Fibroblast of skin of right quadriceps (primary cell): ENCODE measurements at regions not wholly inside any gene's neighbourhood (a gene's known extent, or its start where the extent isn't known, plus 50 kb on each side); places are given as distances from the start of the nearest gene placed in this dataset.

Experiments used
- DNase-seq: peaks from one replicate; pipeline ENCODE4 v3.0.0-alpha.2; 2013

- DNase-seq, result no peak
Observed at GRCh38 chr16:63037761-63038396, 1001.6 kb upstream of the CDH8 start.

DNA sequence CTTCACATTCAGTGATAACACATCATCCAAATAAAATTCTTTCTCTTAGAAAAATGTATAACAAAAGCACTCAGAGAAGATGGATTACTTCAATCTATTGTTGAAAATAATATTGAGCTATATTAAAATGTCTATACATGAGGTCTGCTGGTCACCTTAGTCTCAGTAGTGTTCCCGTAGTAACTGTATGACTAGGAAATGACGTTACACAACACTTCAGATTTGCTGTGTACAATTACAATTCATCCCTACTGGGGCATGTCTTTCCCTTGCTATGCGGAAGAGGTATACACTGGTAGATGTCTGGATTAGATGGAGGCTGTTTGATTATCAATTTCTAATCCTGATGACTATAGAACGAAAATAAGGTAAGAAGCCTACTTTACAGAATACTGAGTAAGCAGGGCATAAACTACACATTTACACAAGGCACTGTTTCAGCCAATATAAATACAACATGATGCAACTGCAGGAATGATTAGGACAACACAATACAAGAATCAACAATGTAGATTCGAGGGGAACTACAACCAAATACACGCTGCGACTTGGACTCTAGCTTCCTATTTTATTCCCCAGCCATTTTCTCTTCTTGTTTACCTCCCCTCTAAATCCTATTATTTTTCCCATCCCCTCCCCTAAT lies 982.5 kb upstream of the CDH8 start:
- no peak for DNase-seq

DNA sequence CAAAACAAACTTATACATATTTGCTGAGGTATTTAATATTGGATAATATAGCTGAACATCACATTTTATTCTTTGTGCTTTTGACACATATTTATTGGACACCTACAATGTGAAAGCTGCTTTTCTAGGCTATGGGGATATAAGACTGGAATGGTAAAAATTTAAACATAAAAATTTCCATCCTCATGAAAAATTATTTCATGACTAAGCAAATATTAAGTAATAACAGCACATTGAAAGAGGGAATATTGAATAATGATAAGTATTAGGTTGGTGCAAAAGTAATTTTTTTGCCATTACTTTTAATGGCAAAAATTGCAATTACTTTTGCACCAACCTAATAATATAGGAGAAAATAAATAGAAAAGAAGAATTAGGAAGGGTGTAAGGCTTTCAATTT lies 972.5 kb upstream of the CDH8 start:
- DNase-seq, result no peak

GRCh38 chr16:63005356-63005755 lies 969.1 kb upstream of the CDH8 start:
- no peak for DNase-seq

DNA sequence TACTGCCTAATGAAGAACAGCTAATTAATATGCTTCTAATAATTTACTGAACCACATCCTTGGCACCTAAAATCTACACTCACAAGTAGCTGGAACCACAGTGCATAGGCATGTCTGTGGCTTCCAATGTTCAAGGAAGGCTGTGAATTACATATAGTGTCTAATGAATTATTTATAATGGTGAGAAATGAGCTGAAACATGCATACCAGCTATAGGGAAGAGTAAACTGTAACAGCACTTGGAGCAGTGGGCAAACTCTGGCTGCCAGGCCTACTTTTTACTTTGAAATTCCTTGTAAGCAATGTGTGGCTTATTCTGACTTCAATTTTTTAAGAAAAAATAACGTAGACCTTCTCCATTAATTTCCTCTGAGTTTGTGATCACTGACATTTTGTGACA lies 953.2 kb upstream of the CDH8 start:
- no peak for DNase-seq

DNA sequence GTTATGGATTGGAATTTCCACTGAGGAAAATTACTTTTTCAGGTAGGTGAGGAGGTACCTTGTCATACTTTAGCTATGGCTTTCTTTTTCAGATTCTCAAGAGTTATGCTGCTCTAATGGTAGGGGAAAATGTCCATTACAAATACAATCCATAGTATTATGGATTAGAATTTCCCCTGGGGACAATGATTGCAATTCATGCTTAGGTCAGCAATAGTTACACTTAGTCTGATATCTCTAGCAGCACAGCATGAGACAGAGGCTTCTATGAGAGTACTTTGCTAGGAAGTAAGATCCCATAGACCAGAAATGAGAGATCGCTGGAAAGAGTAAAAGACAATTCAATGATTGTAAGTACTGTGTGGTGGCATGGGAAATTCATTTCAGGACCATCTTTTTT lies 949.5 kb upstream of the CDH8 start:
- no peak for DNase-seq

DNA sequence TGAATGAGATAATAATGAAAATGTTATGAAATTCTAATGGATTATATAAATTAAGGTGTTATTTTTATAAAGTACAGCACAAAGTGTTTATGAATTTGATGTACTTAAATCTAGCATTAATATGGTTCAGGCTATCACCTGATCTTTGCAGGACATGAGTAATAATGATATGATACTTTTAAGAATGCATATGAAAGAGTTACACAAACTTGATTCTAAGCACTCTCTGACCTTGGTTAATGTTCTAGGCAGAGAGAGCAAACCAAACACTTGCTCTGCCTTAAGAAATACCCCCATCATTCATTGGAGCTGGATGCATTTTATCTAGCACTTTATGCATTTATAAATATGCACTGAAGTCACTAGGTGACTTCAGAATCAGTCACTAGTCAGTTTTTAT lies 942.2 kb upstream of the CDH8 start:
- no peak for DNase-seq

DNA sequence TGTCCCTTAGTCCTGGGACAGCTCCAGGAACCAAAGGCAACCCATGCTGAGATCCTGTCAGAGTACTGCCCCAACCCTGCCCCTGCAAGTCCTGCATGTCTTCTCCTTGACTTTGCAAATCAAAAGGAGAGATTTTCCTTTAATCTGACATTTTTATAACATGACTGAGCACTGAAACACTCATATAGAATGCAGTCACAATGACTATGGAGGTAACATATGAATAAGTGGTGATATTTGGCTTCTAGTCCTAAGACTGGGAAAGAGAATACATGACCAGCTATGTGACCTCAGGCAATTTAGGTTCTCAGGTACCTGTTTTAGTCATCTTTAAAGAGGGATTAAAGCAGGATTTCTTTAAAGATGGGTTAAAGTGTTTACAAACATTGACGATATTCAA lies 941.6 kb upstream of the CDH8 start:
- DNase-seq, result no peak

DNA sequence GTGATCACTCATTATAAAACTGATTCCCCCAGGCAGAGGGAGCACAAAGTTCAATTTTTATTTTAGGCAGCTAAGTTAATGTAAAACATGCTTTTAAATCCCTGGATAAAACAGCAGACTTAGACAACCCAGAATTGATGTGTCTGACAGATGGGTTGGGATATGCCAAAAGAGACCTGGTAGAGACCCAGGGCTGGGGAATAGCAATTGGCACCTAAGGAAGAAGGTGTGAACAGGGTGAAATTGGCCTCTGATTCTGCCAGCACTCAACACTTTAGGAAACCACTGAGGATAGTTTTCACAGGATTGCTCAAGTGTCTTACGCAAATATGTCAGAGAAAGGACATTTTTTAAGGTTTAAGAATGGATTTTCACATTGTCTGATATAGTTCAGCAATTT lies 938.2 kb upstream of the CDH8 start:
- DNase-seq, result no peak

- DNase-seq, result no peak
Observed at GRCh38 chr16:62970851-62971250, 934.6 kb upstream of the CDH8 start.

- no peak for DNase-seq
Observed at GRCh38 chr16:62969711-62970318, 933.6 kb upstream of the CDH8 start.

- DNase-seq, result no peak
Observed at GRCh38 chr16:62967611-62968010, 931.4 kb upstream of the CDH8 start.

DNA sequence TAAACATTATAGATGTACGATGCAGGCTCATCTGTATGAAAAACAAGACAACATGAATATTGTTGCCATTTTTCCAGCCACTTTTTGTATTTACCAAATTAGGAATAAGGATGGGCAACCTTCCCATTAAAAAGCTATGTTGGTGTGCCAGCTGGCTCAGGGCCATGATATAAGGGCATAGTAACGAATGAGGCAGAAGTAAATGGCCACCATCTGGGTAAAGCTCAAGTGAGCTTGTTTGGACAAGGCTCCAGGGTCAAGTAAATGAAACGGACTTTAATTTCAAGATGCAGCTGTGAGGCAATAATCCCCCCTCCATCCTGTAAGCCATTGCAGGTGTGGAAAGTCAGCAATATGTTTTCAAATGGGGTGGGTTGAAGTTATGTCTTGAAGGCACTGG lies 930.9 kb upstream of the CDH8 start:
- DNase-seq, result no peak

GRCh38 chr16:62966626-62967025 lies 930.4 kb upstream of the CDH8 start:
- DNase-seq, result no peak

GRCh38 chr16:62965831-62966230 lies 929.6 kb upstream of the CDH8 start:
- no peak for DNase-seq

DNA sequence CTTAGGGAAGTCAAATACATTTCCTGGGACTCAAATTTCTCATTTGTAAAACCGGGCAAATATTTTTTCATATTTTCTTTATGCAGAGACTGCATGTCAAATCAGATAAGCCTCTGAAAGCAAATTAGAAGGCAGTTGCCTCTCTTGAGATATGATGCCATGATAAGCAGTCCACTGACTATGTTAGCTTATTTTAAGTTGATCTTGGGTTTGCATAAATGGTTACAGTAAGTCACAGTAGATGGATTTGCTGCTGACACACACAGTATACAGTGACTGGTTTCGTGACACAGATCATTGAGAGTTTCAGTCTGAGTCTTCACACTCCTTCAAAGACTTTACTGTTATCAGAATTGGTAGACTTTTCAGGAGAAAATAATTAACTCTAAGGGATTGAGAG lies 927.6 kb upstream of the CDH8 start:
- DNase-seq, result no peak

GRCh38 chr16:62955033-62955349 lies 918.8 kb upstream of the CDH8 start:
- no peak for DNase-seq

GRCh38 chr16:62954144-62955032 lies 918.1 kb upstream of the CDH8 start:
- no peak for DNase-seq

- DNase-seq, result no peak
Observed at GRCh38 chr16:62950351-62950750, 914.1 kb upstream of the CDH8 start.

DNA sequence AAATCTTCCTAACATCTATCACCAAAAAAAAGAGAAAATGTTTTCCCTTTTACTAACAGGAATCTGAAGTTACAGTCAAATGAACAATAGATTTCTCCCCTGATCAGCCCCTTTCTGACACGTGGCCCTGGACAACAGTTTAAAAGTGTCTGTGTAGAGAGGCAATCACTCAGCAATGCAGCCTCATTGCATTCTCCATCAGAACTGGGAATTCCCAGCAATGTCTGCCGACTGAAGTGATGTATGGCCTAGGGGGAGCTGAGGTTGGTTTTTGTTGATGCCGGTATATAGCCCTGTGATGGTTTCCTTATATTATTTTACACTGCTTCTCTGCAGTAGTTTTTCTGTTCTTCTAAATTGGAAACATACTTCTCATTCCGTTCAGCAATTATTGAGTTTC lies 904.3 kb upstream of the CDH8 start:
- no peak for DNase-seq

DNA sequence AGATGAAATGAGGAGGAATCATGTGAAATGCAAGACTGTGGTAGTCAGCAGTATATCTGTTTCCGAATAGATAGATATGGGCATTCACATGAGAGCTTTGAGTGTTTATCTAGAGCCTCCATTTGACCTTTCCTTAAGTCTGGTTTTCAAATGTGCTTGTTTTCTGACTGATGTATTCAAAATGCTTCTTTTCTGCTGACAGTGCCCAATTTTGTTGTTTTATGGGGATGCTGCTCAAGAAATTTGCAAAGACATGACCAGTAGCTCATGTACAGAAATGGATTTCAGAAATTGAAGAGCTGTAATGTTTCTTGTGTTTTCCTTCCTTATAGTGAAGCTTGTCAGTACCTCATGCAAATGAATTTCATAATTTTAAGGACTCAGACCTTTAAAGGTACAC lies 903.4 kb upstream of the CDH8 start:
- DNase-seq, result no peak

GRCh38 chr16:62933929-62934328 lies 897.7 kb upstream of the CDH8 start:
- DNase-seq, result no peak

DNA sequence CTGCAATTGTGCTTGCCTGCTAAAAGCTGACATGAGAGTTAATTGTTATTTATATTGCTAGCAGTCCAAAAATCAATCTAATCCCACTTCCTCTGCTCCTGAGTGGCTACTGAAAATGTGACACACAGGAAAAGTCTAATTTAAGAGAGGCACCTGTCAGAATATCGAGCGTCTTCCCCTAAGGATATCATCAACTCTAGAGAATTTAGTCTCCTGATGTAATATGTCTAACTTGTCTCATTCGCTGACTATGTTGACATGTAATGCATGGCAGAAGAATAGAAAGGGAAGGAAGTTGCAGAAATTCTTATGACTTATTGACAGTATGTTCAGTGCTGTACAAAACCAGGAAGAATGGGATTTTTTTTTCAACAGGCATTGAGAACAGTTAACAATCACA lies 893.4 kb upstream of the CDH8 start:
- no peak for DNase-seq

DNA sequence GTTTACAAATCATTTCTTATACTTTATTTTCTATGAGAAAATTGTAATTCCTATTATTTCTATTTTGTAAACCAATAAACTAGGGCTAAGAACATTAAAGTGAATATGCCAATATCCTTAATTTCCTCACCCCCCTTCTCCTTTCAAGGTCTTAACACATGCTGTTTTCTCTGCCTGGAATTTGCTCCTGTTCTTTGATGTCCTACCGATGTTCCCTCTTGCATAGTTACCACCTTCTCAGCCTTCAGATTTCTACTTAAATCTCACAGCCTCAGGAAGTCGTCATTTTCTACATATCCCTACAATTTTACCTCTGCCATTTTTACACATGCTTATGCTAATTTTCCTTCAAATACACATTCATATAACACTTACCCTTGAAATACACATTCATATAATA lies 890.9 kb upstream of the CDH8 start:
- no peak for DNase-seq
